ENCODE measurements at regions not wholly inside any gene's neighbourhood (a gene's known extent, or its start where the extent isn't known, plus 50 kb on each side); places are given as distances from the start of the nearest gene placed in this dataset.

- Histone ChIP-seq H3K4me2 (ENCODE audit: insufficient read depth, low read length, poor library complexity, severe bottlenecking) (no peak overlapping the region), H3K4me3 (ENCODE audit: low read length in 2 of 2) (no peak overlapping the region), H3K36me3 (replicated peaks in 1 of 2; ENCODE audit: control insufficient read depth in 2 of 2, insufficient read depth in 2 of 2, low read length in 2 of 2) (no peaks in the 10 kb centered on the region), H2BK12ac (ENCODE audit: low read length) (no peak overlapping the region), H2BK120ac (ENCODE audit: low read depth, low read length) (no peak overlapping the region), H2AK5ac (ENCODE audit: low read depth, low read length) (no peak overlapping the region), H3K4ac (ENCODE audit: low read length) (no peak overlapping the region), H3K27ac (replicated peaks; ENCODE audit: low read length) (no peak overlapping the region), H3K27me3 (ENCODE audit: control insufficient read depth in 3 of 3, insufficient read depth in 3 of 3, low read depth in 1 of 3, low read length in 3 of 3) (no peaks in the 10 kb centered on the region), H3K4me1 (ENCODE audit: control insufficient read depth in 2 of 2, insufficient read depth in 1 of 2, low read depth in 1 of 2, low read length in 2 of 2) (no peaks in the 10 kb centered on the region), H4K8ac (ENCODE audit: low read depth, low read length) (no peak overlapping the region), H2BK5ac (ENCODE audit: low read length) (no peak overlapping the region), H3K79me1 (ENCODE audit: low read depth, low read length) (no peaks in the 10 kb centered on the region), H2BK15ac (ENCODE audit: low read length) (no peak overlapping the region), H2AFZ (ENCODE audit: low read length) (no peak overlapping the region), H3K9ac (ENCODE audit: low read depth, low read length, poor library complexity) (no peak overlapping the region), H3K14ac (ENCODE audit: low read length) (no peak overlapping the region), H3K18ac (ENCODE audit: low read length) (peak overlapping the region; percentile 30), H3K23ac (ENCODE audit: low read depth, low read length, poor library complexity) (no peak overlapping the region), H4K91ac (ENCODE audit: low read depth, low read length, poor library complexity) (no peak overlapping the region), H3K9me3 (replicated peaks in 1 of 2; ENCODE audit: control insufficient read depth in 2 of 2, insufficient read depth in 1 of 2, low read depth in 1 of 2, low read length in 2 of 2) (no peaks in the 10 kb centered on the region)
- DNase-seq (ENCODE audit: low spot score): no peak
- WGBS, 2 donors (ENCODE audit: extremely low coverage in 2 of 2, insufficient read length in 2 of 2, insufficient replicate concordance in 1 of 2): no CpG with 5 or more reads among the region's 9 CpGs
Observed at GRCh38 chr4:10204401-10205058, 87.9 kb upstream of the WDR1 start.

- no peaks in the 10 kb centered on the region for H3K4me1 ChIP-seq (ENCODE audit: control insufficient read depth in 2 of 2, insufficient read depth in 1 of 2, low read depth in 1 of 2, low read length in 2 of 2)
- no peak overlapping the region for H2BK120ac ChIP-seq (ENCODE audit: low read depth, low read length)
- no peak overlapping the region for H2BK12ac ChIP-seq (ENCODE audit: low read length)
- no peak overlapping the region for H4K8ac ChIP-seq (ENCODE audit: low read depth, low read length)
- no peak overlapping the region for H3K18ac ChIP-seq (ENCODE audit: low read length)
- no peak overlapping the region for H4K91ac ChIP-seq (ENCODE audit: low read depth, low read length, poor library complexity)
- WGBS, 2 donors (ENCODE audit: extremely low coverage in 2 of 2, insufficient read length in 2 of 2, insufficient replicate concordance in 1 of 2): no CpG with 5 or more reads among the region's 3 CpGs
- no peaks in the 10 kb centered on the region for H3K27me3 ChIP-seq (ENCODE audit: control insufficient read depth in 3 of 3, insufficient read depth in 3 of 3, low read depth in 1 of 3, low read length in 3 of 3)
- no peak overlapping the region for H3K9ac ChIP-seq (ENCODE audit: low read depth, low read length, poor library complexity)
- H2AK5ac ChIP-seq (ENCODE audit: low read depth, low read length): no peak overlapping the region
- no peaks in the 10 kb centered on the region for H3K79me1 ChIP-seq (ENCODE audit: low read depth, low read length)
- no peaks in the 10 kb centered on the region for H3K36me3 ChIP-seq (replicated peaks in 1 of 2; ENCODE audit: control insufficient read depth in 2 of 2, insufficient read depth in 2 of 2, low read length in 2 of 2)
- H2BK15ac ChIP-seq (ENCODE audit: low read length): no peak overlapping the region
- H3K27ac ChIP-seq (replicated peaks; ENCODE audit: low read length): no peak overlapping the region
- DNase-seq (ENCODE audit: low spot score): no peak
- H3K4me2 ChIP-seq (ENCODE audit: insufficient read depth, low read length, poor library complexity, severe bottlenecking): no peak overlapping the region
- H3K9me3 ChIP-seq (replicated peaks in 1 of 2; ENCODE audit: control insufficient read depth in 2 of 2, insufficient read depth in 1 of 2, low read depth in 1 of 2, low read length in 2 of 2): no peaks in the 10 kb centered on the region
- no peak overlapping the region for H3K4me3 ChIP-seq (ENCODE audit: low read length in 2 of 2)
- no peak overlapping the region for H2BK5ac ChIP-seq (ENCODE audit: low read length)
- H3K14ac ChIP-seq (ENCODE audit: low read length): no peak overlapping the region
- no peak overlapping the region for H3K4ac ChIP-seq (ENCODE audit: low read length)
- no peak overlapping the region for H2AFZ ChIP-seq (ENCODE audit: low read length)
- no peak overlapping the region for H3K23ac ChIP-seq (ENCODE audit: low read depth, low read length, poor library complexity)
Observed at GRCh38 chr4:10203851-10204250, 87.3 kb upstream of the WDR1 start.

- no peak overlapping the region for H3K23ac ChIP-seq (ENCODE audit: low read depth, low read length, poor library complexity)
- H3K4ac ChIP-seq (ENCODE audit: low read length): no peak overlapping the region
- no peak for DNase-seq (ENCODE audit: low spot score)
- H3K27me3 ChIP-seq (ENCODE audit: control insufficient read depth in 3 of 3, insufficient read depth in 3 of 3, low read depth in 1 of 3, low read length in 3 of 3): no peaks in the 10 kb centered on the region
- H3K4me3 ChIP-seq (ENCODE audit: low read length in 2 of 2): no peak overlapping the region
- no peaks in the 10 kb centered on the region for H3K9me3 ChIP-seq (replicated peaks in 1 of 2; ENCODE audit: control insufficient read depth in 2 of 2, insufficient read depth in 1 of 2, low read depth in 1 of 2, low read length in 2 of 2)
- H2BK15ac ChIP-seq (ENCODE audit: low read length): no peak overlapping the region
- H2AK5ac ChIP-seq (ENCODE audit: low read depth, low read length): no peak overlapping the region
- no peaks in the 10 kb centered on the region for H3K4me1 ChIP-seq (ENCODE audit: control insufficient read depth in 2 of 2, insufficient read depth in 1 of 2, low read depth in 1 of 2, low read length in 2 of 2)
- no peak overlapping the region for H4K91ac ChIP-seq (ENCODE audit: low read depth, low read length, poor library complexity)
- no CpG with 5 or more reads among the region's 4 CpGs for WGBS, 2 donors (ENCODE audit: extremely low coverage in 2 of 2, insufficient read length in 2 of 2, insufficient replicate concordance in 1 of 2)
- H3K79me1 ChIP-seq (ENCODE audit: low read depth, low read length): no peaks in the 10 kb centered on the region
- no peak overlapping the region for H2BK5ac ChIP-seq (ENCODE audit: low read length)
- no peak overlapping the region for H2AFZ ChIP-seq (ENCODE audit: low read length)
- no peak overlapping the region for H4K8ac ChIP-seq (ENCODE audit: low read depth, low read length)
- H3K36me3 ChIP-seq (replicated peaks in 1 of 2; ENCODE audit: control insufficient read depth in 2 of 2, insufficient read depth in 2 of 2, low read length in 2 of 2): no peaks in the 10 kb centered on the region
- H2BK120ac ChIP-seq (ENCODE audit: low read depth, low read length): no peak overlapping the region
- H3K9ac ChIP-seq (ENCODE audit: low read depth, low read length, poor library complexity): no peak overlapping the region
- H3K4me2 ChIP-seq (ENCODE audit: insufficient read depth, low read length, poor library complexity, severe bottlenecking): no peak overlapping the region
- no peak overlapping the region for H3K27ac ChIP-seq (replicated peaks; ENCODE audit: low read length)
- H2BK12ac ChIP-seq (ENCODE audit: low read length): no peak overlapping the region
- H3K18ac ChIP-seq (ENCODE audit: low read length): no peak overlapping the region
- no peak overlapping the region for H3K14ac ChIP-seq (ENCODE audit: low read length)
Observed at GRCh38 chr4:10201381-10202223, 85.0 kb upstream of the WDR1 start.

GRCh38 chr4:10200869-10201268 is 84.3 kb upstream of the WDR1 start:
- Histone ChIP-seq H3K27ac (replicated peaks; ENCODE audit: low read length) (no peak overlapping the region), H3K14ac (ENCODE audit: low read length) (no peak overlapping the region), H3K23ac (ENCODE audit: low read depth, low read length, poor library complexity) (no peak overlapping the region), H2AK5ac (ENCODE audit: low read depth, low read length) (no peak overlapping the region), H2BK12ac (ENCODE audit: low read length) (no peak overlapping the region), H3K27me3 (ENCODE audit: control insufficient read depth in 3 of 3, insufficient read depth in 3 of 3, low read depth in 1 of 3, low read length in 3 of 3) (no peaks in the 10 kb centered on the region), H2BK15ac (ENCODE audit: low read length) (no peak overlapping the region), H2BK5ac (ENCODE audit: low read length) (no peak overlapping the region), H3K9ac (ENCODE audit: low read depth, low read length, poor library complexity) (no peak overlapping the region), H3K36me3 (replicated peaks in 1 of 2; ENCODE audit: control insufficient read depth in 2 of 2, insufficient read depth in 2 of 2, low read length in 2 of 2) (no peaks in the 10 kb centered on the region), H4K8ac (ENCODE audit: low read depth, low read length) (no peak overlapping the region), H3K18ac (ENCODE audit: low read length) (no peak overlapping the region), H4K91ac (ENCODE audit: low read depth, low read length, poor library complexity) (no peak overlapping the region), H2BK120ac (ENCODE audit: low read depth, low read length) (no peak overlapping the region), H3K9me3 (replicated peaks in 1 of 2; ENCODE audit: control insufficient read depth in 2 of 2, insufficient read depth in 1 of 2, low read depth in 1 of 2, low read length in 2 of 2) (no peaks in the 10 kb centered on the region), H3K4me1 (ENCODE audit: control insufficient read depth in 2 of 2, insufficient read depth in 1 of 2, low read depth in 1 of 2, low read length in 2 of 2) (no peaks in the 10 kb centered on the region), H3K4me2 (ENCODE audit: insufficient read depth, low read length, poor library complexity, severe bottlenecking) (no peak overlapping the region), H3K4ac (ENCODE audit: low read length) (no peak overlapping the region), H2AFZ (ENCODE audit: low read length) (no peak overlapping the region), H3K4me3 (ENCODE audit: low read length in 2 of 2) (no peak overlapping the region), H3K79me1 (ENCODE audit: low read depth, low read length) (no peaks in the 10 kb centered on the region)
- no CpG with 5 or more reads among the region's 3 CpGs for WGBS, 2 donors (ENCODE audit: extremely low coverage in 2 of 2, insufficient read length in 2 of 2, insufficient replicate concordance in 1 of 2)
- no peak for DNase-seq (ENCODE audit: low spot score)
